Smooth muscle cell (in vitro differentiated cells): ENCODE measurements at regions not wholly inside any gene's neighbourhood (a gene's known extent, or its start where the extent isn't known, plus 50 kb on each side); places are given as distances from the start of the nearest gene placed in this dataset.

Source experiments
- DNase-seq: peaks from one replicate; lab custom pipeline; 2025; ENCODE audit not compliant: unreplicated experiment; lab: John Stamatoyannopoulos, UW
- H2AFZ ChIP-seq: fragments of 200-600 bp; sonication (generic); 2 replicates; pipeline ENCODE4 v1.6.0; 2016; ENCODE audit warnings: antibody characterized with exemption, low read depth, mild to moderate bottlenecking
- H3F3A ChIP-seq: fragments of 200-600 bp; sonication (generic); 2 replicates; pipeline ENCODE4 v1.6.0; 2017; ENCODE audit warnings: antibody characterized with exemption, low read depth
- H3K27ac ChIP-seq: fragments of 200-600 bp; sonication (generic); 2 replicates; pipeline ENCODE4 v1.5.1; 2016; ENCODE audit warnings: low read depth, mild to moderate bottlenecking
- H3K27me3 ChIP-seq: fragments of 200-600 bp; sonication (generic); 2 replicates; pipeline ENCODE4 v1.6.1; 2016; ENCODE audit warnings: low read depth, mild to moderate bottlenecking
- H3K36me3 ChIP-seq: fragments of 200-600 bp; sonication (generic); 2 replicates; pipeline ENCODE4 v1.5.1; 2016; ENCODE audit warnings: low read depth
- H3K4me1 ChIP-seq: fragments of 200-600 bp; sonication (generic); 2 replicates; pipeline ENCODE4 v1.5.1; 2016; ENCODE audit warnings: low read depth
- H3K4me2 ChIP-seq: fragments of 200-600 bp; sonication (generic); 2 replicates; pipeline ENCODE4 v1.6.0; 2016; ENCODE audit warnings: mild to moderate bottlenecking
- H3K4me3 ChIP-seq: fragments of 200-600 bp; sonication (generic); 2 replicates; pipeline ENCODE4 v1.5.1; 2016; ENCODE audit warnings: mild to moderate bottlenecking
- H3K79me2 ChIP-seq: fragments of 200-600 bp; sonication (generic); 2 replicates; pipeline ENCODE4 v1.6.0; 2016; ENCODE audit warnings: low read depth, mild to moderate bottlenecking
- H3K9ac ChIP-seq: fragments of 200-600 bp; sonication (generic); 2 replicates; pipeline ENCODE4 v1.6.0; 2016; ENCODE audit warnings: low read depth
- H3K9me3 ChIP-seq: fragments of 200-600 bp; sonication (generic); replicated peaks from 2 replicates; pipeline ENCODE4 v1.5.1; 2016; ENCODE audit warnings: low read depth
- H4K20me1 ChIP-seq: fragments of 200-600 bp; sonication (generic); 2 replicates; pipeline ENCODE4 v1.6.0; 2016; ENCODE audit warnings: low read depth
- CTCF ChIP-seq: fragments of 200-600 bp; sonication (generic); IDR thresholded peaks from 2 replicates; pipeline ENCODE4 v1.5.1; 2017; ENCODE audit warnings: borderline replicate concordance, mild to moderate bottlenecking, antibody characterized with exemption; ENCODE audit not compliant: insufficient read depth, poor library complexity, severe bottlenecking
- WGBS: methylation state at CpG from one replicate; pipeline ENCODE4 v1.1.7; 2016; ENCODE audit warnings: low lambda C conversion rate; 5-methylcytosine and 5-hydroxymethylcytosine counted together

- TF ChIP-seq CTCF = no peak
- no peak overlapping the region for H3K9ac ChIP-seq
- H2AFZ ChIP-seq = no peak overlapping the region
- H3K79me2 ChIP-seq = no peaks in the 10 kb centered on the region
- H3F3A ChIP-seq = no peaks in the 10 kb centered on the region
- no peaks in the 10 kb centered on the region for H3K36me3 ChIP-seq
- no peaks in the 10 kb centered on the region for H3K27me3 ChIP-seq
- H3K4me3 ChIP-seq = no peak overlapping the region
- H3K4me2 ChIP-seq = no peak overlapping the region
- no peaks in the 10 kb centered on the region for H3K9me3 ChIP-seq
- no peaks in the 10 kb centered on the region for H4K20me1 ChIP-seq
- 87% methylated on average over 1 of the region's 1 CpG for WGBS
- no peaks in the 10 kb centered on the region for H3K4me1 ChIP-seq
- DNase-seq = no peak
- H3K27ac ChIP-seq = no peak overlapping the region
Measured at GRCh38 chrX:33285550-33285949, 74.2 kb upstream of the DMD start.

- Histone ChIP-seq H3K4me1 (no peaks in the 10 kb centered on the region), H3K4me2 (no peak overlapping the region), H3F3A (no peaks in the 10 kb centered on the region), H2AFZ (no peak overlapping the region), H3K36me3 (no peaks in the 10 kb centered on the region), H3K9ac (no peak overlapping the region), H4K20me1 (no peaks in the 10 kb centered on the region), H3K27me3 (no peaks in the 10 kb centered on the region), H3K9me3 (no peaks in the 10 kb centered on the region), H3K4me3 (no peak overlapping the region), H3K79me2 (no peaks in the 10 kb centered on the region), H3K27ac (no peak overlapping the region)
- no peak for DNase-seq
- TF ChIP-seq CTCF = no peak
- WGBS = 95% methylated on average over 3 of the region's 3 CpGs
Measured at GRCh38 chrX:33277046-33277445, 65.7 kb upstream of the DMD start.

GRCh38 chrX:33273535-33273934, 62.2 kb upstream of the DMD start:
- DNase-seq = no peak
- no peak overlapping the region for H3K4me3 ChIP-seq

More at GRCh38 chrX:33273535-33273934, 62.2 kb upstream of the DMD start:
- 95% methylated on average over 1 of the region's 1 CpG for WGBS
- Histone ChIP-seq H3K9me3 (no peaks in the 10 kb centered on the region), H2AFZ (no peak overlapping the region), H3K79me2 (no peaks in the 10 kb centered on the region), H3K4me1 (no peaks in the 10 kb centered on the region), H3K36me3 (no peaks in the 10 kb centered on the region), H3K27me3 (no peaks in the 10 kb centered on the region), H4K20me1 (no peaks in the 10 kb centered on the region), H3K9ac (no peak overlapping the region), H3K27ac (no peak overlapping the region), H3K4me2 (no peak overlapping the region), H3F3A (no peaks in the 10 kb centered on the region)
- no peak for TF ChIP-seq CTCF
